Upper lobe of right lung (tissue), 1 donor: ENCODE measurements at regions not wholly inside any gene's neighbourhood (a gene's known extent, or its start where the extent isn't known, plus 50 kb on each side); places are given as distances from the start of the nearest gene placed in this dataset.
A peak's percentile ranks its signal among the peaks of the same experiment; 100 is the strongest.

Experiments used
- ATAC-seq: fragments of 200-7000 bp; cut with Tn5 transposase; one replicate; pipeline ENCODE4 v1.9.1; 2020; ENCODE audit warnings: mild to moderate bottlenecking, moderate library complexity
- DNase-seq: peaks from one replicate; pipeline ENCODE4 v3.0.0-alpha.2; 2020
- H3K27ac ChIP-seq: fragments of 200-600 bp; one replicate; pipeline ENCODE4 v1.8.0; 2022
- H3K27me3 ChIP-seq: fragments of 200-600 bp; one replicate; pipeline ENCODE4 v1.8.0; 2022; ENCODE audit warnings: mild to moderate bottlenecking
- H3K36me3 ChIP-seq: fragments of 200-600 bp; one replicate; pipeline ENCODE4 v1.8.0; 2022
- H3K4me1 ChIP-seq: fragments of 200-600 bp; one replicate; pipeline ENCODE4 v1.8.0; 2022
- H3K4me3 ChIP-seq: fragments of 200-600 bp; one replicate; pipeline ENCODE4 v1.8.0; 2022; ENCODE audit warnings: mild to moderate bottlenecking
- H3K9me3 ChIP-seq: fragments of 200-600 bp; one replicate; pipeline ENCODE4 v1.8.0; 2022
- intact Hi-C: fragments of 100-400 bp; cut with DNase I; formaldehyde crosslinking; loops from one replicate; pipeline ENCODE4 v1.11.0; 2022
- TF ChIP-seq, protein P1 (sequence below): fragments of 200-600 bp; IDR thresholded peaks from one replicate; pipeline ENCODE4 v1.8.0; 2022; ENCODE audit warnings: antibody characterized with exemption
- donor health status: DM: no; HTN: yes; CAD: no; lungs with severe emphysema.

DNA sequence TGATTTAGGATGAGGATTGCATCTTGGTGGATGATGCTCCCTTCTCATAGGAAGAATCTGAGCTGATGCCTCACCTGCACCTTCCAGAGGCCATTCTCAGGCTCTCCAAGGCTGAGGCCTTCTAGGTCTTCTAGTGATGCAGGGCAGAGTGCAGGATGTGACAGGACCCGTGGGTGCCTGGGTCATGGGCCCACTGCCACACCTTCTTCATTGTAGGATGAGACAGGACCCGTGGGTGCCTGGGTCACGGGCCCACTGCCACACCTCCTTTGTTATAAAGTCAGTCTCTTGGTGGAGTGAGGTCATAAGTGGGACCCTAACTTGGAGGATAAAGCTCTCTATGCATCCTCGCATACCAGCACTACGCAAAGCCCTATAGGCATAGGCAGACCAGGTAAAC, 109.9 kb upstream of the TCERG1L start:
- no peak overlapping the region for H3K4me3 ChIP-seq
- intact Hi-C loops: no loop called here
- H3K9me3 ChIP-seq: no peaks in the 10 kb centered on the region
- TF ChIP-seq, protein P1, sequence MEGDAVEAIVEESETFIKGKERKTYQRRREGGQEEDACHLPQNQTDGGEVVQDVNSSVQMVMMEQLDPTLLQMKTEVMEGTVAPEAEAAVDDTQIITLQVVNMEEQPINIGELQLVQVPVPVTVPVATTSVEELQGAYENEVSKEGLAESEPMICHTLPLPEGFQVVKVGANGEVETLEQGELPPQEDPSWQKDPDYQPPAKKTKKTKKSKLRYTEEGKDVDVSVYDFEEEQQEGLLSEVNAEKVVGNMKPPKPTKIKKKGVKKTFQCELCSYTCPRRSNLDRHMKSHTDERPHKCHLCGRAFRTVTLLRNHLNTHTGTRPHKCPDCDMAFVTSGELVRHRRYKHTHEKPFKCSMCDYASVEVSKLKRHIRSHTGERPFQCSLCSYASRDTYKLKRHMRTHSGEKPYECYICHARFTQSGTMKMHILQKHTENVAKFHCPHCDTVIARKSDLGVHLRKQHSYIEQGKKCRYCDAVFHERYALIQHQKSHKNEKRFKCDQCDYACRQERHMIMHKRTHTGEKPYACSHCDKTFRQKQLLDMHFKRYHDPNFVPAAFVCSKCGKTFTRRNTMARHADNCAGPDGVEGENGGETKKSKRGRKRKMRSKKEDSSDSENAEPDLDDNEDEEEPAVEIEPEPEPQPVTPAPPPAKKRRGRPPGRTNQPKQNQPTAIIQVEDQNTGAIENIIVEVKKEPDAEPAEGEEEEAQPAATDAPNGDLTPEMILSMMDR: no peak
- no peak for ATAC-seq
- H3K27ac ChIP-seq: no peak overlapping the region
- H3K36me3 ChIP-seq: no peaks in the 10 kb centered on the region
- H3K4me1 ChIP-seq: no peaks in the 10 kb centered on the region
- DNase-seq: no peak
- H3K27me3 ChIP-seq: peaks cover 7% of the 10 kb centered on the region

DNA sequence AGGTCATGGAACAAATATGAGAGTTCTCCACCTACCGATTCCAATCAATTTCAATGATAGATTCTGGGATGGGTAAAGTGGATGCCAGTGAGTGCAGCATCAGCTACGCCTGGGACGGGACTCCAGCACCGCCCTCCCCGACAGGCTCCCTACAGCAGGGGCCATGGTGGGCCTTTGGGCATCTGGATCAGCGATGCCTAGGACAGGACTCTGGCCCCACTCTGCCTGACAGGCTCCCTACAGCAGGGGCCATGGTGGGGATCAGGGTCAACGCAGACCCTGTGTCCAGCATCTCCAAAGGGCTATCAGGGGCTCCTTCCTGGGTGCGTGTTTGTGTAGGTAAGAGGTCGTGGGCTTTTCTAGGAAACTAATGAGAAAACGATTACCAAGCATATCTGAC, 111.2 kb upstream of the TCERG1L start:
- ATAC-seq (no peak), DNase-seq (peak; percentile 39)

DNA sequence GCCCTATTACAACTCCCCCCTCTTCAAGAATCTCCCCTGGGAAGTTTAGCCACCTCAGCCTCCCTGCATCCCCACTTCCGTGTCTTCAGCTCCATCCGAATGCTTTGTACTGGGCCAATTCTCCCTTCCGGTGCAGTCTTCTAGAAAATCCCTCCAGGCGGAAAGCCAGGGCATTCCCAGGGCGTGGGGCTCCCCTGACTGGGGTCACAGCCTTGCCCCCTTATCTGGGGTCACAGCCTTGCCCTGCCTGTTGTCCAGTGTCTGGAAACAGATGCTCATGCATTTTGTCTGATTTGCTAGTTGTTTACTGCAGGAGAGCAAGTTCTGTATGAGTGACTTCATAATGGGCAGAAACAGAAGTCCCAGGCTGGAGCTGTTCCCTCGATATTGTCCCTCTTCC, 112.5 kb upstream of the TCERG1L start:
- TF ChIP-seq, protein P1: no peak
- H3K9me3 ChIP-seq: no peaks in the 10 kb centered on the region
- peaks cover 9% of the 10 kb centered on the region for H3K27me3 ChIP-seq
- intact Hi-C loops: no loop called here
- no peak overlapping the region for H3K27ac ChIP-seq
- ATAC-seq (no peak), DNase-seq (peak; percentile 34)
- no peaks in the 10 kb centered on the region for H3K4me1 ChIP-seq
- no peak overlapping the region for H3K4me3 ChIP-seq
- no peaks in the 10 kb centered on the region for H3K36me3 ChIP-seq

More for the DNA sequence above, 111.2 kb upstream of the TCERG1L start:
- TF ChIP-seq, protein P1: no peak
- Histone ChIP-seq H3K27ac (no peak overlapping the region), H3K27me3 (peaks cover 7% of the 10 kb centered on the region), H3K4me3 (no peak overlapping the region), H3K36me3 (no peaks in the 10 kb centered on the region), H3K4me1 (no peaks in the 10 kb centered on the region), H3K9me3 (no peaks in the 10 kb centered on the region)
- intact Hi-C loops: no loop called here

DNA sequence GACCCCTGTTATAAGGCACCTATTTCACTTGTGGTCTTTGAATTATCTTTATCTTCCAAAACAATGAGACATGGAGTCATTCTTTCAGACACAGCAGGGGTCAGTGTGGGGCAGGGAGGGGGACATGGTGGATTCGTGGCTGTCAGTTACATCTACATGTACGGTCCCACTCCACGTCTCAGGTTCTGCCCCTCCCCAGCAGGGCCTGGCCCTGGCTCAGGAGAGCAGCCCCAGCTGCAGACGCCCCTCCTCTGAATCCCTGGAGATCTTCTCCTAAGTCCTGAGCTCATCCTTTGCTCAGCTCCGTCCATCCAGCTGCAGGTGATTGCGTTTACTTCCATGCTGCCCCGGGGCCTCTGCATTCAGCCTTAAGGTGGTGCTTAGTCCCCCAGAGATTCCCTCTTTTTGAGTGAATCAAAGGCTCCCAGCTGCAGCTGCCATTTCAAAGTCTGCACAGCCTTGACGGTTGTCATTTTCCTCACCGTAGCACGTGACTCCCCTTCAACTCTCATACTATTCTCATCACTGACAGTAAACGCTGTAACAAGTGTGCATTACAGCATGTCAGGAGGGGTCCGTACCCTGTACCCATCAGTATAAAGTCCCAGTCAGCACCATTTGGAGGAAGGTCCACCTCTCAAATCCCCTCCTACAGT, 113.4 kb upstream of the TCERG1L start:
- H3K27ac ChIP-seq: no peak overlapping the region
- H3K36me3 ChIP-seq: no peaks in the 10 kb centered on the region
- H3K4me1 ChIP-seq: no peaks in the 10 kb centered on the region
- peaks cover 12% of the 10 kb centered on the region for H3K27me3 ChIP-seq
- H3K4me3 ChIP-seq: no peak overlapping the region
- no peak for DNase-seq
- no peaks in the 10 kb centered on the region for H3K9me3 ChIP-seq
- intact Hi-C loops: no loop called here
- ATAC-seq: no peak
- TF ChIP-seq, protein P1: no peak

DNA sequence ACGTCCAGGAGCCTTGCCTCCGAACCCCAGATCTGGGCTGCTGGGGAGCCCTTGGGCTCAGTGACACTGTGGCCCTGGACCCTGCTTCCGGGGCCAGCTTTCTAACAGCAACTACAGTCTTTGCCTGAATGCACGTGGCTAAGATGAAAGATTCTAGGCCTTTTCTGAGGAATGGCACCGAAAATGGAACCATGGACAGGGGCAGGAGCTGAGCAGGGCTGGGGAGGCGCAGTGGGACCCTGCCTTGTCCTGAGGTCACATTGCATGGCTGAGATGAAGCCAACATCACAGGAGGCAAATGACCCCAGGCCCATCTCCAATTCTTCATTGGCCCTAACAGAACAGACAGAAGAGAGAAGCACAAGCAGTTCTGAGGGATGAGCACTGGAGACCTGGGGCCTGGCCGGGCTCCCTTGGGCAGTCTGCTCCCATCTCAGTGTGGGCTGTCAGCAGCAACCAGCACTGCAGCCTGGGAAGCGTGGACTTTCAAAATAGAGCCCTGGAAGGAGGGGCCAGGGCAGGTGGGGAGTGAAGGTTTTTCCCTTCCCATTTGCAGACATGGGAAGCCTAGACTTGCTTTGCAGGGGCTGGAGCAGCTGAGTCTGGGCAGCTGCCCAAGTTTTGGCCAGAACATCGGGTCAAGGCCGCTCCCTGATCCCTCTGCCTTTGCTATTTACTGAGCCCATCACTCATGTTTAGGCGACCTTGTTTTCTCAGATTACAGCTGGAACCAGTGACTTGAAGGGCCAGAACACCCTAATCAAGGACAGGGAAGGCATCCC, 114.4 kb upstream of the TCERG1L start:
- intact Hi-C loops: no loop called here
- no peak overlapping the region for H3K4me3 ChIP-seq
- TF ChIP-seq, protein P1: no peak
- H3K27ac ChIP-seq: no peak overlapping the region
- H3K4me1 ChIP-seq: no peaks in the 10 kb centered on the region
- H3K27me3 ChIP-seq: peaks cover 20% of the 10 kb centered on the region
- H3K9me3 ChIP-seq: no peaks in the 10 kb centered on the region
- H3K36me3 ChIP-seq: no peaks in the 10 kb centered on the region
- ATAC-seq: no peak
- DNase-seq: no peak
